ENCODE measurements at regions not wholly inside any gene's neighbourhood (a gene's known extent, or its start where the extent isn't known, plus 50 kb on each side); places are given as distances from the start of the nearest gene placed in this dataset.
A peak's percentile ranks its signal among the peaks of the same experiment; 100 is the strongest.

- Histone ChIP-seq H3K27ac (ENCODE audit: low read depth, low read length) (no peak overlapping the region), H3K4me1 (ENCODE audit: control insufficient read depth in 1 of 2, insufficient read depth in 2 of 2, low read length in 2 of 2) (no peaks in the 10 kb centered on the region), H3K4me3 (replicated peaks in 1 of 2; ENCODE audit: low read depth in 1 of 2, low read length in 2 of 2) (no peak overlapping the region), H3K36me3 (ENCODE audit: control insufficient read depth in 1 of 2, insufficient read depth in 2 of 2, low read length in 2 of 2) (no peaks in the 10 kb centered on the region), H2AFZ (ENCODE audit: low read depth, low read length, poor library complexity, severe bottlenecking) (no peak overlapping the region), H3K79me2 (ENCODE audit: insufficient read depth, low read length) (no peaks in the 10 kb centered on the region), H3K9ac (ENCODE audit: low read length) (no peak overlapping the region), H3K9me2 (ENCODE audit: insufficient read depth) (no peaks in the 10 kb centered on the region), H3K4me2 (ENCODE audit: low read length) (no peak overlapping the region), H3K27me3 (ENCODE audit: insufficient read depth, low read length) (no peaks in the 10 kb centered on the region), H3K9me3 (ENCODE audit: control insufficient read depth in 1 of 2, insufficient read depth in 1 of 2, low read depth in 1 of 2, low read length in 2 of 2) (peaks cover 0 to 5% of the 10 kb centered on the region in 2 experiments; a peak in 1 of 4 replicates), H4K20me1 (ENCODE audit: insufficient read depth) (no peaks in the 10 kb centered on the region)
- intact Hi-C loops (cut with micrococcal nuclease) = no loop called here
- no TSS peak for BruUV-seq (replicated peaks)
- RAD21 ChIA-PET (ENCODE audit: low non-redundant PET in 1 of 2, low total read pairs in 2 of 2, uncharacterized antibody in 2 of 2, unreplicated experiment in 2 of 2) = no interaction called here
- peak in 2 of 3 experiments; percentile 35 to 44; a peak in 3 of 6 replicates for TF ChIP-seq CTCF (IDR thresholded peaks at IDR 0.05 in 2 of 3, conservative IDR thresholded peaks at IDR 0.05 in 1 of 3; ENCODE audit: borderline replicate concordance in 1 of 3, insufficient read depth in 1 of 3, low read depth in 2 of 3, low read length in 2 of 3)
- no peak for TF ChIP-seq SIN3A (IDR thresholded peaks at IDR 0.05; ENCODE audit: low read depth)
- TF ChIP-seq RAD21 (IDR thresholded peaks at IDR 0.05; ENCODE audit: low read depth) = peak; percentile 37; the same call in 1 of the 2 replicates
- peak; percentile 4 for DNase-seq (ENCODE audit: low read depth, low spot score)
- POLR2A ChIA-PET = no interaction called here
- ATAC-seq = no peak
- CTCF ChIA-PET = interaction anchor here (1.0 to 1.2 kb wide), 2 partner anchors 8 to 1148 kb away, joined by 4 read pairs; no protein-coding TSS in a partner anchor
Measured at GRCh38 chr6:22737331-22737730, 168.0 kb downstream of the HDGFL1 start.

- Histone ChIP-seq H3K79me2 (ENCODE audit: insufficient read depth, low read length) (no peaks in the 10 kb centered on the region), H3K9ac (ENCODE audit: low read length) (no peak overlapping the region), H3K9me3 (ENCODE audit: control insufficient read depth in 1 of 2, insufficient read depth in 1 of 2, low read depth in 1 of 2, low read length in 2 of 2) (peaks cover 0 to 5% of the 10 kb centered on the region in 2 experiments; a peak in 1 of 4 replicates), H3K4me2 (ENCODE audit: low read length) (no peak overlapping the region), H3K4me3 (replicated peaks in 1 of 2; ENCODE audit: low read depth in 1 of 2, low read length in 2 of 2) (no peak overlapping the region), H4K20me1 (ENCODE audit: insufficient read depth) (no peaks in the 10 kb centered on the region), H3K9me2 (ENCODE audit: insufficient read depth) (no peaks in the 10 kb centered on the region), H3K27ac (ENCODE audit: low read depth, low read length) (no peak overlapping the region), H3K36me3 (ENCODE audit: control insufficient read depth in 1 of 2, insufficient read depth in 2 of 2, low read length in 2 of 2) (no peaks in the 10 kb centered on the region), H3K4me1 (ENCODE audit: control insufficient read depth in 1 of 2, insufficient read depth in 2 of 2, low read length in 2 of 2) (no peaks in the 10 kb centered on the region), H2AFZ (ENCODE audit: low read depth, low read length, poor library complexity, severe bottlenecking) (no peak overlapping the region), H3K27me3 (ENCODE audit: insufficient read depth, low read length) (no peaks in the 10 kb centered on the region)
- ATAC-seq (no peak), DNase-seq (ENCODE audit: low read depth, low spot score) (no peak)
- ChIA-PET POLR2A (no interaction called here), CTCF (no interaction called here), RAD21 (ENCODE audit: low non-redundant PET in 1 of 2, low total read pairs in 2 of 2, uncharacterized antibody in 2 of 2, unreplicated experiment in 2 of 2) (no interaction called here)
- intact Hi-C loops (cut with micrococcal nuclease) = no loop called here
- no TSS peak for BruUV-seq (replicated peaks)
- no peak for TF ChIP-seq TCF7L2 (IDR thresholded peaks at IDR 0.05; ENCODE audit: borderline replicate concordance, extremely low read depth, insufficient read depth, insufficient read length)
- no peak for TF ChIP-seq MAX (IDR thresholded peaks at IDR 0.05)
- TF ChIP-seq ZNF274 (IDR thresholded peaks at IDR 0.05; ENCODE audit: low read depth, low read length) = no peak
- no peak for TF ChIP-seq ZBTB33 (IDR thresholded peaks at IDR 0.05; ENCODE audit: extremely low read depth, insufficient replicate concordance, low read length)
- no peak for TF ChIP-seq SRF (IDR thresholded peaks at IDR 0.05; ENCODE audit: low read depth)
- no peak for TF ChIP-seq REST (IDR thresholded peaks at IDR 0.05; ENCODE audit: low read depth)
- no peak for TF ChIP-seq POLR2AphosphoS5 (IDR thresholded peaks at IDR 0.05; ENCODE audit: low read depth, low read length)
Measured at GRCh38 chr6:22738194-22738593, 168.8 kb downstream of the HDGFL1 start.
